ENCODE measurements at regions not wholly inside any gene's neighbourhood (a gene's known extent, or its start where the extent isn't known, plus 50 kb on each side); places are given as distances from the start of the nearest gene placed in this dataset.

GRCh38 chr11:19615341-19616183 is 97.1 kb upstream of the NAV2 start:
- Histone ChIP-seq H3K4me2 (no peak overlapping the region), H3K9me2 (ENCODE audit: insufficient read depth) (no peaks in the 10 kb centered on the region), H4K20me1 (replicated peaks; ENCODE audit: insufficient read depth) (no peaks in the 10 kb centered on the region), H3K79me2 (replicated peaks; ENCODE audit: insufficient read depth) (no peaks in the 10 kb centered on the region), H3F3A (replicated peaks; ENCODE audit: low read depth) (no peaks in the 10 kb centered on the region), H3K4me1 (ENCODE audit: insufficient read depth) (no peaks in the 10 kb centered on the region), H3K27me3 (ENCODE audit: insufficient read depth) (no peaks in the 10 kb centered on the region), H3K4me3 (no peak overlapping the region), H3K27ac (ENCODE audit: low read depth) (no peak overlapping the region), H2AFZ (no peak overlapping the region), H3K36me3 (ENCODE audit: insufficient read depth) (no peaks in the 10 kb centered on the region)
- H3K9me3 Mint-ChIP-seq: peaks cover 28% of the 10 kb centered on the region
- H3K27me3 Mint-ChIP-seq (ENCODE audit: insufficient read depth, low read depth, poor library complexity): no peaks in the 10 kb centered on the region
- H3K4me3 Mint-ChIP-seq: no peak overlapping the region
- no peak for DNase-seq (ENCODE audit: low spot score)
- ATAC-seq: no peak
- H3K4me1 Mint-ChIP-seq: no peaks in the 10 kb centered on the region
- no peak overlapping the region for H3K27ac Mint-ChIP-seq
- TF ChIP-seq ZNF114 (CRISPR knock-in tag; IDR thresholded peaks at IDR 0.05) (no peak), EZH2phosphoT487 (IDR thresholded peaks at IDR 0.05; ENCODE audit: unreplicated experiment) (no peak), NANOG (IDR thresholded peaks at IDR 0.05; ENCODE audit: borderline replicate concordance) (no peak), EZH2 (IDR thresholded peaks at IDR 0.05; ENCODE audit: low read depth, unreplicated experiment) (no peak), ZNF462 (CRISPR knock-in tag; IDR thresholded peaks at IDR 0.05) (no peak)
- TF ChIP-seq, protein P1, sequence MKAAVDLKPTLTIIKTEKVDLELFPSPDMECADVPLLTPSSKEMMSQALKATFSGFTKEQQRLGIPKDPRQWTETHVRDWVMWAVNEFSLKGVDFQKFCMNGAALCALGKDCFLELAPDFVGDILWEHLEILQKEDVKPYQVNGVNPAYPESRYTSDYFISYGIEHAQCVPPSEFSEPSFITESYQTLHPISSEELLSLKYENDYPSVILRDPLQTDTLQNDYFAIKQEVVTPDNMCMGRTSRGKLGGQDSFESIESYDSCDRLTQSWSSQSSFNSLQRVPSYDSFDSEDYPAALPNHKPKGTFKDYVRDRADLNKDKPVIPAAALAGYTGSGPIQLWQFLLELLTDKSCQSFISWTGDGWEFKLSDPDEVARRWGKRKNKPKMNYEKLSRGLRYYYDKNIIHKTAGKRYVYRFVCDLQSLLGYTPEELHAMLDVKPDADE (IDR thresholded peaks at IDR 0.05): no peak
- H3K36me3 Mint-ChIP-seq (ENCODE audit: low read depth): peaks cover 6% of the 10 kb centered on the region; the same call in 1 of the 3 replicates
